ENCODE measurements at regions not wholly inside any gene's neighbourhood (a gene's known extent, or its start where the extent isn't known, plus 50 kb on each side); places are given as distances from the start of the nearest gene placed in this dataset.

DNA sequence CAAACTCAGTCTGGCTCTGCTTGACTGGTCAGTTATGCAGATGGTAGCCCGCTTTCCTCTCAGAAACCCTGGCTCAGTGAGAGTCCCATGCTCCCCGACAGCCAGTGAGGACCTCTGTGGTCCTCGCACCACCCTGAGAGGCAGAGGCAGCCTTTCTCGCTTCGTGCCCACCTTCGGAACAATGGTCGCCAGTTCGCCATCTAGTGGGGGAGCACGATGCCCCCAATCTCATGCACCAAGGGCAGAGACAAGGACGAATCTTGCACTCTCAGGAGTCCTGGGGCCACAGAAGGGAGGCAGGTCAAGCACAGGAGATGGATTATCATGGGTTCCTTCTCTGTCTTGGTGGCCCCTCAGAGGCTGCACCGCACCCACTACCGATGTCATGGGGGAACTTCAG, 75.2 kb downstream of the RHCG start:
- no peak overlapping the region for H3K27ac ChIP-seq
- DNase-seq (ENCODE audit: low read depth, low spot score) = no peak

- no peak for DNase-seq (ENCODE audit: low read depth, low spot score)
- H3K27ac ChIP-seq = no peak overlapping the region
These were observed 76.9 kb downstream of the RHCG start for GRCh38 chr15:89419370-89419984.

- DNase-seq (ENCODE audit: low read depth, low spot score) = no peak
These were observed 79.1 kb downstream of the RHCG start for GRCh38 chr15:89417206-89417725.

DNA sequence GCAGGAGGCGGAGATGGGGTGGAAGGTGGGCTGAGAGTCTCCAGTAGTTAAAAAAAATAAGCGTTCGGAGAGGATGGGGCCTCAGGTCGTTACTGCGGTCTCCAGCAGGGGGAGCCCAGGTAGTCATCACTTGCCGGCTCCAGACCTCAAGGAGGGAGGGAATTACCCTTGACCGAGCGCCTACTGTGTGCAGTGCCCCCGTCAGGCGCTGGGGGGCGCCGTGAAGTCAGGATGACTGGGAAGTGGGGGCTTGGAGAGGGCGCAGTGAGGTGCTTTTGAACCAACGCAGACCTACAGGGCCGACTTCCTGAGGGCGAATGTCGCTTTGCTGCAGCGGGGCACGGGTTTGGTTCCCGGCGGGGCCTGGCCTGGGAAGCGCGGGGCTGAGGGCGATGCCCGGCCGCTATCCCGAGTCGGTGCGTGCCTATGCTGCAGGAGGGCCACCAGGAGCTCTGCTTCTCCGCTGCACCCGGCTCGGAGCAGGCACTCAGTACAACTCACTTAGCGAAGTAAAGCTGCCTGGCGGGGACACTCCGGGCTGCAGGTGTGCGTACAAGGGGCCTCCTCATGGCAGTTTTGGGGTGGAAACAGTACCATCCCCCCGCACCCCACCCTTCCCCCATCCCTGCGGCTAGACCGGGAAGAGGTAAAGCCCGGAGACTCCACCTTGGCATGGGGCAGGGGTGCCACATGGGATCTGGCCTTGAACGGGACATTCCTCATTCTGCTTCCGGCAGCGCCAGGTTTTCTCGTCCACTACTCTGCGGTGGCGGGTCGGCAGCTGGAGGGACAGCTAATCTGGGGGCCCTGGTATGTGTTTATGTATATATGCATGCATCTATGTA, 79.8 kb downstream of the RHCG start:
- no peak overlapping the region for H3K27ac ChIP-seq
- no peak for DNase-seq (ENCODE audit: low read depth, low spot score)

More at GRCh38 chr15:89417206-89417725, 79.1 kb downstream of the RHCG start:
- no peak overlapping the region for H3K27ac ChIP-seq

GRCh38 chr15:89414571-89414970, 79.9 kb upstream of the POLG start:
- no peak for DNase-seq (ENCODE audit: low read depth, low spot score)
- no peak overlapping the region for H3K27ac ChIP-seq

DNA sequence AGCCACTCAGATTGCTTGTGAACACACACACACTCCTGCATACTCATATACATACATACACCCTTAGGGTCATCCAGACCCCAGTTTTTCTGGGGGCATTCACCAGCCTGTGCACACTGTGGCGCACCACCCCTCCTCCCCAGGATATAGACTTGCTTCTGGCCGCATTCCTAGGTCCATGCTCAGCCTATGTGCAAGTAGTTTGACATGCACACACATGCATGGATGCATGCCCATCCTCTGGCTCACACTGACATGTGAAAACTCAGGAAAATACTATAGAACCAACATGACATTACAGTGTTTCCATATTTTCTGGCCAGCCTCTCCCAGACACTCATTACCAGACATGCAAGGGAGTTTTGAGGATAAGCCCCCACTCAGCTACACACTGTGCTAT, 79.3 kb upstream of the POLG start:
- H3K27ac ChIP-seq = no peak overlapping the region
- peak; percentile 73 for DNase-seq (ENCODE audit: low read depth, low spot score)

DNA sequence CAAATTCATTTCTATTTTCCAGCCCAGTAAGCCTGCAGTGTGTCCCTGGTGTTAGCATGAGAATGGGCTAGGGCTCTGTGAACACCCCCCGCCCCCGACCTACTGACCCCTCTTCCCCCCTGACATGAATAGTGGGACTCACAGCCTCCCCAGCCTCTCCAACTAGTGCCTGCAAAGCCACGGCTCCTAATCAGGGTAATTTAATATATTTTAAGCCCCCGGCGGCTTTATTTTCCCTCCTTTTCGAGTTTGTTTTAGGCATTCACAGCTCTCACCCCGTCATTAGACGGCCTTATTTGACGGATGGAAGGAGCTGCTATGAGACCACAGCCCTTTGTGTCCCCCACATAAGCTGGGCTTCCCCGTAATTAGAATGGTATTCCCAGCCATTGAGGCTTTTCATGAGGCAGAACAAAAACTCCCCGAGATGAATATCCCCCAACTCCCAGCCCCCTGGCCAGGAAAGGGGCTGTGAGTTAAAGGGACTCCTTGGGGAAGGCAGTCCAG, 78.3 kb upstream of the POLG start:
- no peak for DNase-seq (ENCODE audit: low read depth, low spot score)
- H3K27ac ChIP-seq = no peak overlapping the region

DNA sequence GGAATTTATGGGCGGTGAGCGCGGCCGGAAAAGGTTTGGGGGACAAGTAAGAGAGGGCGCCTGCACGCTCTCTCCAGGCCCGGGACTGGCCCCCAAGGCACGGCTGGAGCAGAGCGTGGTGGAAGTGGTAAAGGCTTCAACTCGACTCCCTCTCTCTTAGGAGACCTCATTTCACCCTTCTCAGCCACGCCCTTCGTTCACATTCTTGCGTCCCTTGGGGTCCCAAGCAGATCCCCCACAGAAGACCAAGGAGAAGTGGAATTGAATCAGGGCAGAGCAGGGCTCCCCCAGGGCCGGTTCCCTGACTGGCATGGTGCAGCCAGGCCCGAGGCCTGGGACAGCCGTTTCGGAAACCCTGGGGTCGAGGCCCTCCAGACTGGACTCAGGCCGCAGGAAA, 75.4 kb upstream of the POLG start:
- no peak for DNase-seq (ENCODE audit: low read depth, low spot score)
- H3K27ac ChIP-seq = no peak overlapping the region

DNA sequence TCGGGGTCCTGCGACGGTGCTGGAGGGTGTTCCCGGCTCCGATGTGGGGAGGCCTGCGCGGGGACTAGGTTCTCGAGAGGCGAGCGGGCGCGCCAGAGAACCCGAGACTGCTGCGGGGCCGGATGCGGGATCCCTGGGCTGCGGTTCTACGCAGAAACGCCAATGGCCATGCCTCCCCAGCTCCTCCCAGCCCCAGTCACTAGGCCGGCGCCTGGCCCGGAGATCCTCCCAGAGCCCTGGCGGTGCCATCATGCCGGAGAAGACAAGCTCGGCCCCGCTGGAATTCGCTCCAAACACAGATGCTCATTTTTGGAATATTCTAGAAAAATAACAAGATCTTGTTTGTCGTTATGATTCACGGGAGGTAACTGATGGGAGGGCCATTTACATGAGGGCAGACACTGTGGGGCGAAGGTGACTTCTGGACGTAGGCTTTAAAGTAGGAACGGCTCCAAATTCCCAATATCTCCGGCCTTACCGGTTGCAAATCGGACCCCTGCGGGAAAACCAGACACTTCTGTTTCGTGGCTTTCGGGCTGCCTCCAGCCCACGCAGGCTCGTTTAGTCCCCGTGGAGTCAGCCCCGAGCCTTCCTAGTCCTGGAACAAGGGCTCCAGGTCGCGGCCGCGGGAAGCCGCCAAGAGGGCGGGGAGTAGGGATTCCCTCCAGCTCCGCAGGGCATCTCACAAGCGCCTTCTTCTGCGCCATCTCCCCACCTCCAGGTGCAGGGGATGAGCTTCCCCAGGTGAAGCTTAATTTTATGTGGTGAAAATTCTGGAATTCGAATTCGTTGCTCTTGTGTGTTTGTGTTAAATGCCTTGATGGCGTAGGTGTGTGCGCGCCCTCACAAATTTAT, 74.8 kb upstream of the POLG start:
- no peak overlapping the region for H3K27ac ChIP-seq
- DNase-seq (ENCODE audit: low read depth, low spot score) = no peak

DNA sequence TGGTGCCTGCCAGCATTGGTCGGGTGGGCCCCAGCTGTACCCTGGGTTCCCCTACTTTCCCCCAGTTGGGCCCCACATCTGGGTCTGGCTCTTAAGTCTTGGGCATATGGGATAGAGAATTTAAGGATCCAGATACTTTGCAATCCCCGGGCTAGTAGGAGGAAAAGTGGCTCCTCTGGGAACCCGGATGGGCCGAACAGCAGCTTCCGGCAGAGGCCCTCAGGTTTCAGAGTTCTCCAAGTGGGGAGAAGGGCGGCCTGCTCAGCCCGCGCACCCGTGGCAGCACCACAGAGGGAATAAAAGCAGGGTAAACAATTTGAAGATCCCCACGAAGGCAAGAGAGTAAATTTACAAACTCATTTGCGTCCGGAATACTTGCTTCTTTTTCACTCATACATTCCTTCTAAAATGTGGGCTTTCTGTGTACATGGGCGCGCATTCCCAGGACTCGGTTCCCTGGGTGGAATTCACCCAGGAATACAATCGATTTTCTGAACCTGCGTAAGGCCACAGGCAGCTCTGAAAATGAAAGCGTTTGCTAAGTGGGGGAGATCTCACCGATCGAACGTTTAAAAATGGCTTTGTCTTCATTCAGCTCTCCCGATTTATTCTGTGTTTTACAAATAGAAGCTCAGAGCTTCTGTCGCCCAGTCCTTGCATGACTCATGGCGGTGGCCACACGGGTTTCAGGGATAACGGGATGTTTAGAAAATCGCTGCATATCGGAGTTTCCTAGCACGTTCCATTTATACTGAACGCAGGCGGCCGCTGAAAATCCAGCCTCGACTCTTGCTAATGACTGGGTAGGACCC, 74.0 kb upstream of the POLG start:
- no peak for DNase-seq (ENCODE audit: low read depth, low spot score)
- no peak overlapping the region for H3K27ac ChIP-seq

DNA sequence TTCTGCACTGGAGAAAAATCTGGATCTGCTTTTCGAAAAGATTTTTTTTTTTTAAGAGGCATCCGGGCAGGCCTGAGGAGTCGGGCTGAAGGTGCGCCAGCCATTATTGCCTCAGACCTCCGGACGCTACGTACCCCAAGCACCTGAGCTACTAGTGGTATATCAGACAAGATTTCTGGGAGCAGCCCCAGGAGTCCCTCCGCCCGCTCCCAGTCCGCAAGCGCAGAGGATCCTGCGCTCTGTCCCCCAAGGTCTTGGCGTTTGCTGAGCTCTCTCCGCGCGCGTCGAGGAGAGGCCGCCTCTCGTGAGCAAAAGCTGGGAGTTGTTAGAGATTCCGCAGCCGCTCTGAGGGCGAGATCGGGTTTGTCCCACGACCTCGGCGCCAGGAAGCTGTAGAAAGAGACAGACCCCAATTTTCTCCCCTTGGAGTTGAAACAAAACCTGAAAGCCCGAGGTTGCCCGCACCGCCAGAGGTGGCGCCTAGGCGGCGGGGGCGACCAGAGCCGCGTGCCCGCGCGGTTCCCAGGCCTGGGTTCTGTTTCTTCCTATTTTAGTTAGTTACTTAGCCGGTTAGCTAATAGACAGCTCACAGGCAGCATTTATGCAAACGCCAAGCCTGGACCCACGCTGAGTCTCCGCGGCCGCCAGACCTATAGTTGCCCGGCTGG, 72.5 kb upstream of the POLG start:
- no peak overlapping the region for H3K27ac ChIP-seq
- no peak for DNase-seq (ENCODE audit: low read depth, low spot score)

DNA sequence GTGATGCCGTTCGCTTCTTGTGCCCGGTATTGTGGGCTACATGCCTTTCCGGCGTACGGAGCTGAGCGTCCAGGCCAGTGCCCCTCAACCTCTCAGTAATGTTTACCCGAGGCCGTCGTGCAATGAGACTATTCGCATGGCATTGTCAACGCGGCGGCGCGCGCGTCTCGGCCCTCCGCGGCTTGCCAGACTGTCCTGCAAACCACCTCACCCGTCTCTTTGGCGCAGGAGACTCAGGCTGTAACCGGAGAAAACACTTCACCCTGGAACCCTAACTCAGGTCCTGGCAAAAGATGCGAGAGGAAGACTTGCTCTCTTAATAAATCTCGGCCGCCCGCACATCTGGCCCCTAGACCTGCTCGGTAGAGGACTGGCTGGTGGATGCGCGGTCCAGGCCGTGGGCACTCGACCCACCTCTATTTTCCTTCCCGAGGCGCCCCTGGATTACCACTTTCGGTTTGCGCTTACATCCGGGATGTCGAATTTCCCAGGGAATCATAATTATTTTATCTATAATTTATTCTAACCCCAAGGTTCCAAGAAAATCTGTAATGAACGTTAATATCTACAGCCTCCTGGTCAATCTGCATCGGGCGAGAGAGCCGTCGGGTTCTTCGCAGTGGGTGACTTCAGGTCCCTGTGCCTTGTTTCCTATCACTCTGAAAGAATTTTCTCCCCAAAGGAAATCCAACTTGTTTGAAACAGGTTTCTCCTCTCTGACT, 71.8 kb upstream of the POLG start:
- DNase-seq (ENCODE audit: low read depth, low spot score) = no peak
- H3K27ac ChIP-seq = no peak overlapping the region

DNA sequence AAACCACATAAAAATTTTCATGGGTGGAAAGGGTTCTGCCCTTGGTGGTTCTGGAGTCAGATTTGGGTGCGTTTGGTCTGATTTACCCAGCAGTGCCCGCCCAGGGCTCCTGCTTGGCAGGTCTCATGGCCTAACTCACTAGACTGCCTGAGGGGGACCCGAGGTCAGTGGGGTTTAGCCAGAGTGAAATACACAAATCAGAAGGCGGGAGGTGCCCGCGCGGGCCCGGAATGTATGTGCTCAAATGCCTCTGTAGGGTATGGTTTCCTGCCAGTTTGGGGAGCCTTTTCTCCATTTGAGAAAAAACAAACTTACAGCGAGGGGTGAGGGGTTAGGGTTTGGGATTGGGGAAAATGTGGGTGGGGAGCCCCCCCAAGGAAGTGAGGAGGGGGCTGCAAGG, 70.9 kb upstream of the POLG start:
- no peak for DNase-seq (ENCODE audit: low read depth, low spot score)
- no peak overlapping the region for H3K27ac ChIP-seq

DNA sequence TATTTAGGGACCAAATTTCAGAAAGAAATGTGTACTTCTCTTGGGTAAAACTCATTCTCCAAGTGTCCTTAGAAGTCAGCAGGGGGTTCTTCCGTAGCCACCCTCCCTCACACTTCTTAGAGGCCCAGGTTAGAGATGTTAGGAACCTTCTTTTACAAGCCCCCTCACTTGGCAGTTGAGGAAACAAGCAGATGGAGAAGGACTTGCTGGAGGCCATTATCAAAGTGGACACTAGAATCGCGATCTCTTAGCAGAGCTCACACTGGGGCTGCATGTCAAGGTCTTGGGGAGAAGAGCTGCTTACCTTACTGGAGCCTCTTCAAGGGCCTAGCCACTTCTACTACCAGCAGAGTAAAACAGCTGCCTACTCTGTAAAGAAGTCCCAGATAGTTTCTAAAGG, 69.4 kb upstream of the POLG start:
- no peak for DNase-seq (ENCODE audit: low read depth, low spot score)

DNA sequence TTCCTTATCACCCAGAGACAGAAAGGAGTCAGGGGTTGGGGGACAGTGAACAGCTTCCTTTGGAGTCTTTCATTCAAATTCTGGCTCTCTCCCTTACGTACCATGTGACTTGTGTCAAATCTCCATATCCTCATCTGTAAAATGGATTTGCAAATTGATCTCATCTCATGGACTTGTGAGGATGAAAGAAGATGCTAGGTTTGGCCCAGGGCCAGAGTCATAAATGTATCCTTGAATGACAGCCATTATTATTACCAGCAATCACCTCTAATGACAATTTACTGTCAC, 67.8 kb upstream of the POLG start:
- no peak for DNase-seq (ENCODE audit: low read depth, low spot score)
- no peak overlapping the region for H3K27ac ChIP-seq

More for the DNA sequence above, 69.4 kb upstream of the POLG start:
- no peak overlapping the region for H3K27ac ChIP-seq

DNA sequence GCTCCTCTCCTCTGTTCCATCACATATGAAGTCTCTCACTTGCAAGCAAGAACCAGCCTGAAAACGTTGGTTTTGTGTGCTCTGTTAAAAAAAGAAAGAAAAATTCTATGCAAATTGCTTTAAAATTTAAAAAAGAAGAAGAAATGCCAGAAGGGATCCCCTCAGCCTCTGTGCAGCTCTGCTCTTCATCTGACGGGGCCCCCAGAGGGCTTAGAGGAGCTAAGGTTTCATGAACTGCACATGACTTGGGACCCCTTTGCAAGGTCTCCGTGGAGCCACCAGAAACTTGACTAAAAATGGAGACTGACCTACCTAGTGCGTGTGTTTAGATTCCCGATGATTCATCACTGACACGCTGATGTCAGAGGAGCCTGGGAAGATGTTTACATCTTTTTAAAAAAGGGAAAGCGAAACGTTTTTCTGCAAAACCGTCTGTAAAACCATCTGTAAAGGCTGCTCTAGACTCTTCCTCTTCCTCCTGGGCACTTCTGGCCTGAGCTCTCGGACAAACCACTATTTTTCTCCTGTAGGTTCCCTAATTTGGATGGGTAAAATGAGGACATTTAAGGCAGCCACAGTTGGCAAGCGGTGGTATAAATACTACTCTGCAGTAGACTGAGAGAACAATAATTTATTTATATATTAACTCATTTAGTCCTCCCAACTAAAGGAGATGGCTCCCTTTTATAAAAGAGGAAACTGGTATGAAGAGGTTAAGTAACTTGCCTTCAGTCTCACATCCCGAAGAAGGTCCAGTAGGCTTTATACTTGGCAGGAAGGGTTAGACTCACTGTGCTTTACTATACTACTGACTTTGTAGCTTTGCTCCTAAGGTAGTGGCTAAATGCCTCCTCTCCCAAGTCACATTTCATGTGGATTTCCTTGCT, 67.2 kb upstream of the POLG start:
- no peak overlapping the region for H3K27ac ChIP-seq
- no peak for DNase-seq (ENCODE audit: low read depth, low spot score)

- no peak for DNase-seq (ENCODE audit: low read depth, low spot score)
- no peak overlapping the region for H3K27ac ChIP-seq
These were observed 66.3 kb upstream of the POLG start for GRCh38 chr15:89400782-89401545.
